GM21619 (cell line): ENCODE measurements at regions not wholly inside any gene's neighbourhood (a gene's known extent, or its start where the extent isn't known, plus 50 kb on each side); places are given as distances from the start of the nearest gene placed in this dataset.

Experiments
- ATAC-seq: cut with Tn5 transposase; IDR thresholded peaks from one replicate; pipeline ENCODE4 v1.9.1; 2021; ENCODE audit not compliant: unreplicated experiment

DNA sequence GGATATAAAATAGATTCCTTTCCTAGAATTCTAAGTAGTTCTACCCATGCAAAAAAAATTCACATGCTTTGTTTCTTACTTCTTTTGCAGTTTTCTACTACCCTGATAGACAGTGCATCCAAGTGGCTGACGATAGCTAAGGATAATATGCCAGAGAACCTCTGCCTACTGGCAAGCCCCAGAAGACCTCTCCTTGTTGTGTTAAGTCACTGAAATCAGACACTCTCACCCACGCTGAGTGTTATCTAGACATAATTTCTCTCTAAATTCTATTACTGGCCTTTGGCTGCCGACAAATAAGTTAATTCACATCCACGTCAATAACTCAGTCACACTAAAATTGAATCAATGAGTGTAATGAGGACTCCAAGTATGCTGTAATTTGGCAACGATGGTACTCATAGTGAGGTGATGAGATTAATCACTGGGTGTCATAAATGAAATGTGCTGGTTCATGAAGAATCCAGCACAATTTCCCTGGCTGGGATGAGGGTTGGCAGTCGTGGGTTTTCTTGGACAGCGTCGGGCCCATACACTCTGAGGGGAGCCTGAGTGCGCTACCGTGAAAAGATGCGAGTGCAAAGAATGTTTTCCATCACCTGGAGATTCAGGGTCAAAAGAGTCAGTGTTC, 354.8 kb upstream of the TMEM132C start:
- no peak for ATAC-seq

DNA sequence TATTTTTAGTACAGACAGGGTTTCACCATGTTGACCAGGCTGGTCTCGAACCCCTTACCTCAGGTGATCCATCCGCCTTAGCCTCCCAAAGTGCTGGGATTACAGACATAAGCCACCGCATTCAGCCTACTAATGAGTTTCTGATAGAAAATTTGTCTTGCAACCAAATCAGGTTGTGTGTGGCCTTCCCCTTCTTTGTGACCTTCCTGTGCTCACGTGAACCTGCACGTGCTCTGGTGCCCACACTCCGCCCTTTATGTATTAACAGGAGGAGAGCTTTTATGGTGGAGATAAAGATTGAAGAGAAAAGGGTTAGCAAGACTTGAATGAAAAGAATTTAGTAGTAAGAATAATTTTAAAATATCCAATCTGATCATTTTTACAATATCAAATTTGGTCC, 343.5 kb upstream of the TMEM132C start:
- no peak for ATAC-seq

DNA sequence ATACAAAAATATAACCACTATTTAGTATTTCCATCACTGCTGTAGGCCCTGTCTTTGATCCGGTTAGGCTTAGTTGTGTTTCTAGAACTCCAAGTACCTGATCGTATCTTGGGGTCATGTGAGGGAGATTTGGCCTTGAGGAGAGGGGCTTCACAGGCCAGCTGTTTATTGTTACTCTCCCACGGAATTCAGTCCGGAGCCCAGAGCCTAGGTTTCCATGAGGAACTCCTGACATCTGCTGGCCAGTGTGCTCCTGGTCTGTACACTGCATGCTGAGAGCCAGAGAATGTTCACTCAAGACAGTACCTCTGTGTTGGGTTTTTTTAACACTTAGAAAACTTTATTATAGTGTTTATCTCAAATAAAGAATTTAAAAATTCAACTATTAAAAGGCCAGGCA, 341.0 kb upstream of the TMEM132C start:
- no peak for ATAC-seq

DNA sequence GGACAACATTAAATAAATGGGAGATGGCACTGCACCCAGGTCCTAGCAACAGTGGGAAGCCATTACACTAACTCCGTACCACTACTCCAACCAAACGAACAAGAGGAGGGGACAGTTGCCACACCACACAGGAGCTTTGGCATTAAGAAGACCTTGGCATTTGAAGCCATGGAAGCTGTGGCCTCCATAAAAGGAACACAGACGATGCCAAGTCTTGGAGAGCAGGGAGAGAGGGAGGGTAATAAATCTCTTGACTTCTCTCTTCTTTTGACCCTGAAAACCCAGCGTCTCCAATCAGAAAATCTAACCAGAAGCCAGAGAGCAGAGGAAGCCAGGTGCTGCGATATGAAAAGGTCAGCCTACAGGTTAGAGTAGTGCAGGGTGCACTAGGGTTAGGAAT, 338.8 kb upstream of the TMEM132C start:
- no peak for ATAC-seq

DNA sequence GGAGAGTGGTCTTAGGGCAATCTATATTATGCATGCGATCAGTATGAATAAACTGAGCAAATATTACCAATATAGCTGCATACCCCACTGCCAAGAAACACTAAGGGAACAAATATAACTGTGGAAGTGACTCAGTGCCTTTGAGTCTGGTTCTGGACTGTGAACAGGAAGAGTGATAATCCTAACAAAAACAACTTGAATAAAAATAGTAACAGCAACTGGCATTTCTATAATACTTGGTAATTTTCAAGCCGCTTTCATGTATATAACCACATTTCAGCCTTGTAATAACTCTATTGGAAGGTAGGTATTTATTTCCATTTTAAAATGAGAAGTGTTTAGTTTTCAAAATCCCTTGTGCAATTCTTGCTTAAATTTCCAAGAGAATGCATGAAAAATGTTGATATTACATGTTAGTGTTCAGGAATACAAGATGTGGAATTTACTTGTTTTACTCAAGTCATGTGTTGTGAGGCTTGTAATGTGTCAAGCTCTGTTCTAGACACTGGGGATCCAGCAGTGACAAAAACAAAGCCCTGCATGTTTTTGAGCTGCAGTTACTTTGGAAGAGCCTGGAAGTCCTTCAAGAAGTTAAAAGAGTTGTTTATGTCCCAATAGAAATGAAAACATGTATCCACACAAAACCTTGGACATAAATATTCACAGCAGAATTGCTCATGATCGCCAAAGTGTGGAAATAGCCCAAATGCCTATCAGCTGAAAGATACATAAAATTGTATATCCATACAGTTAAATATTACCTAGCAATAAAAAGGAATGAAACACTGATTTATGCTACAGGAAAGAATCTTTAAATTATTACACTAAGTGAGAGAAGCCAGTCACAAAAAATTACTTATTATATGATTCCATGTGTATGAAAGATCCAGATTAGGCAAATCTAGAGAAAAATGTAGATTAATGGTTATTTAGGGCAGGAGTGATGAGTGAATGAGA, 338.1 kb upstream of the TMEM132C start:
- ATAC-seq = no peak

DNA sequence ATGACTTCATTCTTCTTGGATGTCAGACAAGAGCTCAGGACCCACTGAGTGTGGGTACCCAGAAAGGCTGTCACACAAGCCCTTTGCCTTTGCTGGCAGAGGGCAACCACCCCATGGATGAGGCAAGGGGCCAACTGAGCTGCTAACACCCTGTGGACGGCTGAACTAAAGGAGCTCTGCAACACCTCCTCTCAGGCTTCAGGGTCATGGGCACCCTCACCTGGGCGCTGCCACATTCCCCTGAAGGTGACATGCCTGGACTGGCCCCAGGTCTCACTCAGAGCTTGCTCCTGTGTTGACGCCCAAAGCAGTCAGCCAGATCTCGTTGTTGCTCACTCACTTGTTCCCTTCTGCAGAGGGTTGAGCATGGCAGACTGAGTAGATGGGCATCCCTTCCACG, 336.8 kb upstream of the TMEM132C start:
- no peak for ATAC-seq

DNA sequence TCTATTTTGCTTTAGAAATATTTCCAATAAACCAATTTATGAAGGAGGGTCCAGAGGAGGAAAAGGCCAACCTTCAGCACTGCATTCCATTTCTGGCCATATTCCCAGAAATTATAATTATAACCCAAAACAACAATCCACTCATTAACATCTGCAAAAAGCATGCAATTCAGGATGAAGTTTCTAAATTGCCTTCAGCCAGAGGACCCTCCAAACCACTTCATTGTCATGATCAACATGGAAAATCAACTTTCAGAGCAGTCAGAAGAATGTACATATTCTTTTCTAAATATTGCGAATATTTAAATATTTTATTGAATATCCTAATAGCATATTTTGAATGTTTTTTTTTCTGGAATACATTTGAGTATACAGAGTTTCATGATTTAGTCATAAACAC, 332.6 kb upstream of the TMEM132C start:
- ATAC-seq = no peak

DNA sequence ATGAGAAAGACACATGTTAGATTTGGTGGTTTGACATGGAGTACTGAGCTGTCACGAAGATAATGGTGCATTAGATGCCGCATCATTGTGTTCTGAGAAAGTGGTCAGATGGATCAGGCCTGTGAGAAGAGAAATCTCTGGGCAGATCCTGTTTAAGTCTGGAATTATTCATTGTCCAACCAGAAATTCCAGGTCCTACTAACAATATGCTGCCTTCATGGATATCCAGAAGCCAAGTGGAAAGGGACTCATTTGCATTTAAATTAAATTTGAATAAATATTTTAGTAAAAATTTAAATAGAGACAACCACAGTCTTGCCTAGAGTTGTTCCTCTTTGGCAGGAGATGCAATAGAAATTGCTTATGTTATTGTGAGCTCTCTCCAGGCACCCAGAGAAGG, 330.5 kb upstream of the TMEM132C start:
- ATAC-seq = no peak

DNA sequence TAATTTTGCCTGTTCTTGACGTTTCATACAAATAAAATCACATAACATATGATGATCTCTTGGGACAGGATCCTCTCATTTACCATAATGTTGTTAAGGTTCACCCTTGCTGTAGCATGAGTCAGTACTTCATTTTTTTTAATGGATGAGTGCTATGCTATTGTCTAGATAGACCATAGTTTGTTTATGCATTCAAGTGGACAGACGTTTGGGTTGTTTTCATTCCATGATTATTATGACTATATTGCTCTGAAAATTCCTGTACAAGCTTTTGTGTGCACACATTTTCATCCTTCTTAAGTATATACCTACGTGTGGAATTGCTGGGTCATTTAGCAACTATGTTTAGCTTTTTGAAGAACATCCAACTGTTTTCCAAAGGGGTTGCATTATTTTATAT, 325.6 kb upstream of the TMEM132C start:
- no peak for ATAC-seq

DNA sequence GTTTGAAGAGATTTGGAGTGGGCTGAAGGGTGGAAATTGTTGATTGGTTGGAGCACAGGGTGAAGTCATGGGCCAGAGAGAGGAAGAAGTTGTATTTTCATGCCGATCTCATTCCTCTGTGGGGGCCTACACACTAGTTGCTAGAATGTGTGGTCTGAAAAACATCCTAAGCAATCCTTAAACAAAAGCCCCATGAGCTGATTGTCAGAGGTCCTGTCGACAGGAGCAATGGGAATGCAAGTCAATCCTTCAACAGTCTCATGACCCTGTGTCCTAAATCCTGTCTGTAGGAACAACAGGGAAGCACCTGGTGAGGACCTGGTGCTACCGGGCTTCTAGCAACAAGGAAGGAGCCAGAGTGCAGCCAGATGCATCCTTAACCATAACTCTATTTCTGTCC, 324.0 kb upstream of the TMEM132C start:
- ATAC-seq = no peak

DNA sequence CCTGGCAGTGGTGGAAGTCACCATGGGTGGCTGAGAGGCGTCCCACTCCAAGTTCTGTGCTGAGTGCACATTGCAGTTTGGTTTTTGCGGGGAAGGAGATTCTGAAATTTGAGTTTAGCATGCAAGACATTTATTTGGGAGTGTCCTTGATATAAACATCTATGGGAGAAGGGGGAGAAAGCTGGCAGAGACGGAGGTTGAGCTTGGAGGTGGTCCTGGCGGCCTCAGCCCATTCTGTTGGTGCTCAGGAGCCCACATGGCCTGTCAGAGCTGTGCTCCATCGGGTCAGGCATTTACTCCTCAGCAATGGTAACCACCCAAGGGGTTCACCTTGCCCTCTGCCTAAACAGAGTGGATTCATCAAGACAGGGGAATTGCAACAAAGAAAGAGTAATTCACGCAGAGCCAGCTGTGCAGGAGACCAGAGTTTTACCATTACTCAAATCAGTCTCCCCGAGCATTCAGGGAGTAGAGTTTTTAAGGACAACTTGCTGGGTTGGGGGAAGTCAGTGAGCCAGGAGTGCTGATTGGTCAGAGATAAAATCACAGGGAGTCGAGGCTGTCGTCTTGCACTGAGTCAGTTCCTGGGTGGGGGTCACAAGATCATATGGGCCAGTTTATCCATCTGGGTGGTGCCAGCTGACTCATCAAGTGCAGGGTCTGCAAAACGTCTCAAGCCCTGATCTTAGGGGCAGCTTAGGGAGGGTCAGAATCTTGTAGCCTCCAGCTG, 323.3 kb upstream of the TMEM132C start:
- no peak for ATAC-seq

DNA sequence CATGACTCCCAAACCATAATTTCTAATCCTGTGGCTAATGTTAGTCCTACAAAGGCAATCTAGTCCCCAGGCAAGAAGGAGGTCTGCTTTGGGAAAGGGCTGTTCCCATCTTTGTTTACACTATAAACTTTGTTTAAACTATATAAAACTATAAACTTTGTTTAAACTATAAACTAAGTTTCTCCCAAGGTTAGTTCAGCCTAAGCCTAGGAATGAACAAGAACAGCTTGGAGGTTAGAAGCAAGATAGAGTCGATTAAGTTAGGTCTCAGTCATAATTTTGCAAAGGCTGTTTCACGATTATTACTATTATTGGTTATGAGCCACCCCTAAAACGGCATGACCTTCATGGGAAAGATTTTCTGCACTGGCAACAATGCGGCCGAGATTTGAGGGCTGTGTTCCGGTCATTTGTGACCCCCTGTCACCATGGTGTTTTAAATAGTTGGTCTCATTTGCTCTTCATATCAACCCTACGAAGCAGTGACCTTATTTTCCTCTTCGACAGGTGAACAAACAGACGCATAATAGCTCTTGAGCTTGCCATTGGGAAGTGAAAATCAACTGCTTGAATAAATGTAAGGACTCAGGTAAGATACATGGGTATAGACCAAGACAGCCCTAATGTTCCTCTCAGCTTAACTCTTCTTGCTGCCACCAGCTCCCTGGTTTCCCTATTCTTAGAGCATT, 322.6 kb upstream of the TMEM132C start:
- no peak for ATAC-seq

DNA sequence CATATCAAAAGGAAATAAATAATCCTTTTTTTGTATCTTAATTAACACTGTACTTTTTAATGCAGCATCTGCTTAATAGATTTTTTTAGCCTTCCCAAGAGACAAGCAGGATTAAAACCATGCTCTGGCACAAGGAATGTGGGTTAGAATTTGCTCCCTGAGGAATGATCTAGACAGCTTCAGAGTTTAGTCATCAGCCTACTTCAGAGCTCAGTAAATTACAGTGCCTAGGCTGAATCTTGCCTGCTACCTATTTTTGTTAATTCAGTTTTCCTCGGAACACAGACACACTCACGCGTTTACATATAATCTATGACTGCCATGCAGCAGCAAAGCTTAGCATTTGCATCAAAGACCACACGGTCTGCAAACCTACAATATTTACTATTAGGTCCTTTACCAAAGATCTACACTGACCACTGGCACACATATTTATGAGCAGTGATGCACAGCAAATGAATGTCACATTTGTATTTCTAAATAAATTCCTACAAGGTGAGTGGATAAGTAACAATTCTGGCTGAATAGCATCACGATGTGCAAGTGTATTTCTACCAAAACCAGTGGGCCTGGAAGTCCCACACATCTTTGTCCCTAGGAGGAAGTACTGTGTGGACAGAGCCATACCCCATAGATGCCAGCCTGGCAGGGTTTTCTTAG, 309.8 kb upstream of the TMEM132C start:
- ATAC-seq = no peak

DNA sequence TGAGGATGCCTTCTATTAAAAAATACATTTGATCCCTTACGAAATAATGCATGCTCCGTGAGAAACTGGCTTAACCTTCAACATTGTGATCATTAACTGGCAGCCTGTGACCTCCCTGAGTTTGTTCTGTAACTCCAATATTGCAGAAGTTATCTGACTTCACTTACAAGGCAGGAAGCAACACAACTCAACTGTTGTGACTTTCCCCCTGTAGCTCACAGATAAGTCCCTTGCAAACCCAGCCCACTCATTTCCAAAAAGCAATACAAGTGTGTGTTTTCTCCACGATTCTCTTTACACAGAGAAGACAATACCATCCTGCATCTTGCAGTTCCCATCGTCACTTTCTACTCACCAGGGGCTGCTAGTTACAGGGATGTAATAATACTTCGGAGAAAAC, 304.7 kb upstream of the TMEM132C start:
- ATAC-seq = no peak

DNA sequence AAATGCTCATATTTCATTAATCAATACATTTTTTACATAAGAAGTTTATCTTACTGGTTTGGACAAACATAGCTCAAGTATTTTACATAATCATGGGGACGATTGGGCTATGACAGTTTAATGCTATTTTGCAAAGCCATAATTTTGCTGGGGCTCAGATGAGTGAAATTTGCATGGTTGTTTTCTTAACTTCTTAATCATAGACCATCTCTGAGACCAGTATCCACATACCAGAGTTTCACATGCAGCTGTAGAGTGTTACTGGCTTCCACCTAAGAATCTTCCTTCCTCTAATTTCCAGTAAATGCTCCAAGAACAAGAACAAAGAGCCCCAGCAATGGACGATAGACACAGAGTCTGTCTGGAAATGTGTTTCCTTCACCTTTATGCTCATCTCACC, 303.0 kb upstream of the TMEM132C start:
- ATAC-seq = no peak

DNA sequence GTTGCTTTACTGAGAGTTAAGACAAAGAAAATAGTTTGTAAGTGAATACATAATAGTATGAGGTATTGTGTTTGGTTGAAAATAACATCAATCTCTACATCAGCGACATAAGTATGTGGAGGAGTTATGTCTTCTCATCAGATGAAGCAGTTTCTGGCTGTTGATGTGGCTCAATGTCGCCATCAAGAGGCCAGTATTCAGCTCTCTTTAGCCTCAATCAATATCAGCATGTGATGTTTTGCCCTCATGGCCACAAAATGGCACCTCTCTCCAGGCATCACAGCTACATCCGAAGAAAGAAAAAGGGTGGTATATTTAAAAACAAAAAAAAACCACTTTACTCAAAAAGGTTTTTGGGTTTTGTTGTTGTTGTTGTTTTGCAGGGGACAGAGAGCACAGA, 302.3 kb upstream of the TMEM132C start:
- ATAC-seq = no peak

DNA sequence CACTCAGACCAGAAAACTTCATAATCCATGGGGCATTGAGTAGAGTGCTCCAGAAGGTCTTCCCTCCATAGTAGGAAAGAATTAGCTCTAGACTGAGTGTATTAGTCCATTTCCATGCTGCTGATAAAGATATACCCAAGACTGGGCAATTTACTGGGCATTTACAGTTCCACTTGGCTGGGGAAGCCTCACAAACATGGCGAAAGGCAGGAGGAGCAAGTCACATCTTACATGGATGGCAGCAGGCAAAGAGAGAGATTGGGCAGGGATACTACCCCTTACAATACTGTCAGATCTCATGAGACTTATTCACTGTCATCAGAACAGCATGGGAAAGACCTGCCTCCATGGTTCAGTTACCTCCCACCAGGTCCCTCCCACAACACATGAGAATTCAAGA, 300.6 kb upstream of the TMEM132C start:
- no peak for ATAC-seq

DNA sequence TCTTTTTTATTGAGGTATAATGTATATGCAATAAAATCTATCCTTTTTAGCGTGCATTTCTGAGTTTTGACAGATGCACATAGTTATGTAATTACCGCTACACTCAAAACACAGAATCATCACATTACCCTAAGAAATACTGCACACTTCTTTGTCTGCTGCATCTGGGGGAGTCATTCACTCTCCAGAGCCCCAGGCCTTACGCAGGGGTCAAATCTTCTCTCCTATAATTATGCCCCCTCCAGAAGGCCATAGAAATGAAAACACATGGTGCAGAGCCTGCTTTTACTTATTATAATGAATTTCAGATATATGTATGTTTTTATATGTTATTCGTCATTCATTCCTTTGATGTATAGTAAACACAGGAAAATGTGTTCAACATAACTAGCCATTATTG, 296.5 kb upstream of the TMEM132C start:
- ATAC-seq = no peak

DNA sequence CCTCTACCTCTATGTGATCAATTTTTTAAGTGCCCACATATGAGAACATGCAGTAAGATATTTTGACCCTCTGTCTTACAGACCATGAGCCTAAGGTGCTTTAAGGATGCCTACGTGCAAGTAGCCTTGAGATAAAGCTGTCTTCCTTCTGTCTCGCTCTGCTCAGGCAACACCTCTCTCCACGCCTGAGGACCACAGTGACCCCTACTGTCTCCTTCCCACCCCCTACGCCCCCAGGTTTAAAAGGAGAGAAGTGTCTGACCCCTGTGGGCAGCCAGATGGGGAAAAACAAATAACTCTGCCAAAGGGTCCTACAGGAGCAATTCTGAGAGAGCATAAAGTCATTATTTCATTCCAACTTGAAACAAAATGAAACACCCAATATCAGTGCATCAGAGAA, 286.4 kb upstream of the TMEM132C start:
- no peak for ATAC-seq

DNA sequence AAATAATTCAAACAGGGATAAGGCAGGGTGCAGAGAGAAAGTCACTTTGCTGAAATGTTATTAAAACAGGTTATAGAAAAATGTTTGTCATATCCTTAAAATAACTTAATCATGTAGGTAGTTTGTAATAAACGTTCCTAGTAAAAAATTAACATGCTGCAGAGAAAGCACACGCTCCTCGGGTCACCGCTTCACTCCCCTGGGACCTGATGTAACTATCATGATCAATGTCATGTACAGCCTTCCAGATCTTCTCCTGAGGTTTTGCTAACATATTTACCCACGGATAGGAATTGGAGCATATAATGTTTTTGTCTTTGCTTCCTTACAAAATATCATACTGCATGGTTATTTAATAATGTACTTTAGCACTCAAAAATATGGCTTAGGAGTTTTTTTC, 285.1 kb upstream of the TMEM132C start:
- no peak for ATAC-seq
